ENCODE measurements at regions not wholly inside any gene's neighbourhood (a gene's known extent, or its start where the extent isn't known, plus 50 kb on each side); places are given as distances from the start of the nearest gene placed in this dataset.
"Not testable (repeated sequence)": the region's sequence is repeated elsewhere in the genome, so short reads cannot be mapped to it uniquely, and the experiment has no call there.

DNA sequence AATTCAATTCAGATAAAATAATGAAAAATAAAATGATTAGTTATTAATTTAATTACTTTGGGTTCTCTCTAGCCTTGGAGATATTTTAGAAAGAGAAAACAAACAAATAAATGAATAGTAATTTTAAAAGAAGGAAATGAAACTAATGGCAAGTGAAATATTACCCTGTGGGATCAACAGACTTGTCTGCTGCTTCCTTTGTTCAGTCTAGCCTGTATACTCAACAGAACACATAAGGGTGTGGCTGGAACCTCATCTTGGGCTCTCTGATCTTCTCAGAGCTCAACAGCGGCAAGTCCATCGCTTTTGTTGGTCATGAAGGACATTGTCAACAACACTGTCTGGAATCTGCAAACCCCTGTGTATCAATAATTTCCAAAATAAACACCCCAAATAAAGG, 904.9 kb downstream of the IPMK start:
- Mint-ChIP-seq H3K36me3 (ENCODE audit: low read depth) (no peaks in the 10 kb centered on the region), H3K4me3 (no peak overlapping the region), H3K27ac (no peak overlapping the region), H3K27me3 (no peaks in the 10 kb centered on the region), H3K9me3 (no peaks in the 10 kb centered on the region), H3K4me1 (ENCODE audit: low read depth) (no peaks in the 10 kb centered on the region)
- intact Hi-C loops (cut with micrococcal nuclease), result no loop called here

DNA sequence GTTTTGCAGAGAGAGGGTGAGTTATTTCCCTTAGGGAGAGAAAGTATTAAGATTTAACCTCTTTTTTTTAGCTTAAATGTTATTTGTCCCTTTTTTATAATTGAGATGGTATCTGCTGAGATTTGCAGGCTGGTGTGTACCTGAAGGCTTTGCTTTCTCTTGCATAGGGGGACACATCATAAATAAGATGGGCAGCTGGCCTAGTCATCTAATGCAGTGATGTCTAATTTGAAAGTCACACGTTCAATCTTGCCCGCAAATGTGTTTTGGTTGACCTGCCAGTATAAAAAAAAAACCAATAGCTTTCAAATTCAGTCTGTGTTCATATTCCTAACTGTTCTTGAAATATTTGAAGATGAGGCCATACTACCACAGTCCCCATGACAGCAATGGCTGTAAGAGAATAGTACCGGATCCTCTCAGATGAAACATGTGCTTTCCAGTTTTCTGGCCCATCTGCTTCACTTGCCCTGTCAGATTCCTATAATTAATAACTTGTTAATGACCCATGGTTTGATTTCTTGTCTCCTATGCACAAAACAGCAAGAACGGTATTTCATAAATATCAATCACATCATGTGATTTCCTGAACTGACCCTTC, 914.2 kb downstream of the IPMK start:
- H3K9me3 Mint-ChIP-seq, result no peaks in the 10 kb centered on the region
- no peaks in the 10 kb centered on the region for H3K27me3 Mint-ChIP-seq
- intact Hi-C loops (cut with micrococcal nuclease), result no loop called here
- no peaks in the 10 kb centered on the region for H3K4me1 Mint-ChIP-seq (ENCODE audit: low read depth)
- no peak overlapping the region for H3K27ac Mint-ChIP-seq
- no peaks in the 10 kb centered on the region for H3K36me3 Mint-ChIP-seq (ENCODE audit: low read depth)
- no peak overlapping the region for H3K4me3 Mint-ChIP-seq

DNA sequence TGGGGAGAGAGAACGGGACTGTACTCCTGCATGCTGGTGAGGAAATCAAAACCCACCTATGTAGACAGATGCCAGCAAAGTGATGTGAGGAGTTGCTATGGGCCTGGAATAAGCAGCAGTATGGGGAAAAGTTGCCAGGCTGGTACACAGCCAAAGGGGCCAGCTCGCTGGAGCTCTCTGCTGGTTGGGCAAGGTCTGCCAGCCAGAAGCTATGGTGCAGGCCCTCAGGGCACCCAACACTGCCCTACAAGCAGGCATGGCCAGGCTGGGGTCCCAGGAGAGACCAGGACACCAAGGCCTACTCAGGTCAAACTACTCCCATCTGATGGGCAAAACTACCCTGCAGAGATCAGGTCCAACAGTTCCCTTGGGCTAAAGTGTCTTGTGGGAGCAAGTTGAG, 916.6 kb downstream of the IPMK start:
- Mint-ChIP-seq H3K9me3 (no peaks in the 10 kb centered on the region), H3K4me1 (ENCODE audit: low read depth) (no peaks in the 10 kb centered on the region), H3K27ac (no peak overlapping the region), H3K36me3 (ENCODE audit: low read depth) (no peaks in the 10 kb centered on the region), H3K4me3 (no peak overlapping the region), H3K27me3 (no peaks in the 10 kb centered on the region)
- intact Hi-C loops (cut with micrococcal nuclease), result no loop called here

DNA sequence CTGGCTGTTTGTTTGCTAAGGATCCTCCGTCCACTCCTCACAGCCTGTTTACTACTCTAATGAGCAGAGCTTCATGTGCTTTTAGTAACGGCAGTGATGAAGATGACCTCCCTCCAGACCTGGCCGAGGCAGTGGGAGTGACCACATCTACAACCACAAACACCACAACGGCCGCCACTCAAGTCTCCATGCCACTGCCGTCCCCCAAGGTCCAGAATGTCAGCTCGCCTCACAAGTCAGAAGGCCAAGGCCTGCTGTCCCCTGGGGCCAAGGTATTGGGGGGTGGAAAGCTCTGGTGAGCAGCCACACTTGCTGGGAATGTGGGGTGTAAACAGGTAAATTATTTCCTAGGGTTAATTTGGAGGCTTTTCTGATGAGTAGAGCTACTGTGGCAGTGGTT, 926.4 kb downstream of the IPMK start:
- Mint-ChIP-seq H3K4me1 (ENCODE audit: low read depth) (no peaks in the 10 kb centered on the region), H3K4me3 (no peak overlapping the region), H3K27ac (no peak overlapping the region), H3K36me3 (ENCODE audit: low read depth) (no peaks in the 10 kb centered on the region), H3K9me3 (peaks cover 36% of the 10 kb centered on the region), H3K27me3 (no peaks in the 10 kb centered on the region)
- intact Hi-C loops (cut with micrococcal nuclease), result no loop called here

DNA sequence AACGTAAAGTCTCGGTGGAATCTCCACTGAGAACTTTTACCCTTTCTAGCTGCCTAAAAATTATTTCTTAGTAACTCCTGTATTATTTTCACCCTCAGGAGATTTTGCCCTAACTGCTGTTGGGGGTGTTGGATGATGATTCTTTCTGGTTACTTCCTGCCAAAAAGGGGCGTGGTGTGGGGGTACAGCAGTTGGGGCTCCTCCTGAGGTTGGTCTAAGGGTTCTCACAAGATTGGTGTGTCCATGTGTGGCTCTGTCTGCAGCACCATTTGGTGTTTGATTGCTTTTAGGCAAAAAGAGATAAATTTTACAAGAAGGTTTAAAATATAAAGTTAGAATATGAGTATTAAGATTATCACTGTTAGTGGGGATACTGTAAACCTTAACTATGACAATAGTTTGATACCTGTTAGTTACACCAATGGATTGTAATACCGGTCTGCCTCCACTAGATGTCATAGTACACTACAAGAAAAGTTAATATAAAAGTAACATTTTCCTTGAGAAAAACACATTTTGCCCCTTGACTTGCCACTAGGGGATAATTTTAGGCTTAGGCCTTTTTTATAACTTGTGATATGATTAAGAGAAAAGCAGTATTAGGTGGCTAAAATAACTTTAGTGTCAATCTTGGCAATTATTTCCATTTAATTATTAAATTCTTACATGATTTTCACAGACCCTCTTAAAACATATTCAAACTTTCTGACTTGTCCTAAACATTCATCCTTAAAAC, 928.7 kb downstream of the IPMK start:
- intact Hi-C loops (cut with micrococcal nuclease), result no loop called here
- Mint-ChIP-seq H3K4me1 (ENCODE audit: low read depth) (no peaks in the 10 kb centered on the region), H3K9me3 (peaks cover 18% of the 10 kb centered on the region)

DNA sequence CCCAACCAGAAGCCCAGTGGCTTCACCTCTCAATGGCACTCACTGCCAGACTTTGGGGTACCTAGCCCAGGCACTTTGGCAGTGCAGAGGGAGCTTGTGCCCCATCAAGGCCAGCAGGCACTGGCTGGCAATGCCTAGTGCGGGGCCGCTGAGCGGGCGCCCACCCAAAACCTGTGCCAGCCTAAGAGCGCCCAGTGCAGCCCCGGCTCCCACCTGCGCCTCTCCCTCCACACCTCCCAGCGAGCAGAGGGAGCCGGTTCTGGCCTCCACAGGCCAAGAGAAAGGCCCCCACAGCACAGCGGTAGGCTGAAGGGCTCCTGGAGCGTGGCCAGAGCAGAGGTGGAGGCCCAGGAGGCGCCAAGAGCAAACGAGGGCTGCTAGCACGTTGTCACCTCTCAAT, 930.8 kb downstream of the IPMK start:
- no peaks in the 10 kb centered on the region for H3K9me3 Mint-ChIP-seq
- H3K36me3 Mint-ChIP-seq (ENCODE audit: low read depth), result no peaks in the 10 kb centered on the region
- intact Hi-C loops (cut with micrococcal nuclease), result no loop called here
- H3K4me3 Mint-ChIP-seq, result no peak overlapping the region
- H3K4me1 Mint-ChIP-seq (ENCODE audit: low read depth), result no peaks in the 10 kb centered on the region
- H3K27me3 Mint-ChIP-seq, result no peaks in the 10 kb centered on the region
- no peak overlapping the region for H3K27ac Mint-ChIP-seq

More for the DNA sequence above, 928.7 kb downstream of the IPMK start:
- Mint-ChIP-seq H3K4me3 (no peak overlapping the region), H3K36me3 (ENCODE audit: low read depth) (no peaks in the 10 kb centered on the region), H3K27me3 (no peaks in the 10 kb centered on the region), H3K27ac (no peak overlapping the region)

DNA sequence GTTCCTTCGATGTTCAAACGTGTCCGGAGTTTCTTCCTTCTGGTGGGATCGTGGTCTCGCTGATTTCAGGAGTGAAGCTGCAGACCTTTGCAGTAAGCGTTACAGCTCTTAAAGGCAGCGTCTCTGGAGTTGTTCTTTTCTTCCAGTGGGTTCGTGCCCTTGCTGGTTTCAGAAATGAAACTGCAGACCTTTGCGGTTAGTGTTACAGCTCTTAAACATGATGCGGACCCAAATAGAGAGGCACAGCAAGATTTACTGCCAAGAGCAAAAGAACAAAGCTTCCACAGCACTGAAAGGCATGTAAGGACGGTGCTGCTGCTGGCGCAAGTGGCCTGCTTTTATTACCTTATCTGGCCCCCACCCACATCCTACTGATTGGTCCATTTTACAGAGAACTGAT, 931.4 kb downstream of the IPMK start:
- Mint-ChIP-seq H3K4me1 (ENCODE audit: low read depth) (no peaks in the 10 kb centered on the region), H3K36me3 (ENCODE audit: low read depth) (no peaks in the 10 kb centered on the region), H3K9me3 (no peaks in the 10 kb centered on the region), H3K27me3 (no peaks in the 10 kb centered on the region), H3K4me3 (no peak overlapping the region), H3K27ac (no peak overlapping the region)
- intact Hi-C loops (cut with micrococcal nuclease), result no loop called here

DNA sequence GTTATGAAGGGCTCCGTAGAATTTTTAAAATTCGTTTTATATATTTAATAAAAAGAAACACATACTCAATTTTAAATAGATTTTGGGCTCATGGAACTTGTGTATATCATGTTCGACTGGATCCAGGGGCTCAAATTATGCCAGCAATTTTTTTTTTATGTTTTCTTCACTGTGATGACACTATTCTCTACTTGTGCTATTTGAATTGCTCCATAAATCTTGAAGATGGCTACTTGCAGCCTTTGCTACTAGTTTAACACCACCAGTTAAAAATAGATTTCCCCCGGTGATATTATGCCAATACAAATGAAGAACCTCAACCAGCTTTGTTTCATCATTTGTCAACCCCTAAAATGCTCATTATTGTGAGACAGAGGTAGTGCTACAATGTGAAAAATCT, 933.2 kb downstream of the IPMK start:
- Mint-ChIP-seq H3K27me3 (no peaks in the 10 kb centered on the region), H3K4me3 (no peak overlapping the region), H3K9me3 (no peaks in the 10 kb centered on the region), H3K27ac (no peak overlapping the region), H3K36me3 (ENCODE audit: low read depth) (no peaks in the 10 kb centered on the region), H3K4me1 (ENCODE audit: low read depth) (no peaks in the 10 kb centered on the region)
- intact Hi-C loops (cut with micrococcal nuclease), result no loop called here

DNA sequence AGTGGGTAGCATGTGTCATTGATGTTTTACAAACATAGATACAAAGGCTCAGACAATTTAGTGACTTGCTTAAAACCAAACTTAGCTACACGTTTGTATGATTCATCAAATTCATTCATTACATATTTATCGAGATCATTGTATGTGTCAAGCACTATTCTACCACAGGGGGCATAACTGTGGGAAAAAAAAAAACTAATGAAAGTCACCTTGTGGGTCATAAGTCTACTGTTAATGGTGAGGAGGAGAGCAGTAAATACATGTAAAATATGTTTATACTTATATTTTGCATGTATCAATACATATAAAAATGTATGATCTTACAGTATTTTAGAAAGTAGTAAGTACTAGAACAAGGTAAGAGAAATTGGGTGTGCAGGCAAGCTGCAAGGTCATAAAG, 933.8 kb downstream of the IPMK start:
- Mint-ChIP-seq H3K4me3 (no peak overlapping the region), H3K4me1 (ENCODE audit: low read depth) (no peaks in the 10 kb centered on the region), H3K27me3 (no peaks in the 10 kb centered on the region), H3K27ac (no peak overlapping the region), H3K36me3 (ENCODE audit: low read depth) (no peaks in the 10 kb centered on the region), H3K9me3 (no peaks in the 10 kb centered on the region)
- intact Hi-C loops (cut with micrococcal nuclease), result no loop called here

DNA sequence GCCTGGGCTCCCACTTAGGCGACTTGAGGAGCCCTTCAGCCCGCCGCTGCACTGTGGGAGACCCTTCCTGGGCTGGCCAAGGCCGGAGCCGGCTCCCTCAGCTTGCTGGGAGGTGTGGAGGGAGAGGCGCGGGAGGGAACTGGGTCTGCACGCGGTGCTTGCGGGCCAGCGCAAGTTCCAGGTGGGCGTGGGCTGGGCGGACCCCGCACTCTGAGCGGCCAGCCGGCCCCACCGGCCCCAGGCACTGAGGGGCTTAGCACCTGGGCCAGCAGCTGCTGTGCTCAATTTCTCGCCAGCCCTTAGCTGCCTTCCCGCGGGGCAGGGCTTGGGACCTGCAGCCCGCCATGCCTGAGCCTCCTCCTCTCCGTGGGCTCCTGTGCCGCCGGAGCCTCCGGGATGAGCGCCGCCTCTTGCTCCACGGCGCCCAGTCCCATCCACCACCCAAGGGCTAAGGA, 946.3 kb downstream of the IPMK start:
- H3K9me3 Mint-ChIP-seq; H3K27me3 Mint-ChIP-seq; H3K36me3 Mint-ChIP-seq (ENCODE audit: low read depth); H3K4me3 Mint-ChIP-seq; intact Hi-C loops (cut with micrococcal nuclease); H3K27ac Mint-ChIP-seq; H3K4me1 Mint-ChIP-seq (ENCODE audit: low read depth): not testable (repeated sequence)

DNA sequence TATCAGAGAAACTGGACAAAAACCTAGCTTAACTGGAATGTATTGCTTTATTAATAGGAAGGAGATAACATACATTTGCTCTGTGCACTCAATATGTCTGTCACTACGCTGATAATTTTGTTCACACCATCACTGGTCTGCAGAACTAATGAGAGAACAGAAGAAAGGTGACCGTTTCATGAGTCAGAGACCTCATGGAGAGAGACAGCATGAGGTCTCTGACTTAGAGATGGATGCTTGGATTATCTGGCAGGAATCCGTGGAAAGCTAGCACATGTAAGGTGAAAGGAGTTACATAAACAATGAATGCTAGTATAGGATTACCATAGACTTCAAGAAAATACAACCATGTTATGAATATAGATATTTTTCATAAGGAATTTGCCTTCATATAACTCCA, 947.3 kb downstream of the IPMK start:
- Mint-ChIP-seq H3K4me3 (no peak overlapping the region), H3K4me1 (ENCODE audit: low read depth) (no peaks in the 10 kb centered on the region), H3K27ac (no peak overlapping the region), H3K27me3 (no peaks in the 10 kb centered on the region), H3K9me3 (no peaks in the 10 kb centered on the region), H3K36me3 (ENCODE audit: low read depth) (no peaks in the 10 kb centered on the region)
- intact Hi-C loops (cut with micrococcal nuclease), result no loop called here

DNA sequence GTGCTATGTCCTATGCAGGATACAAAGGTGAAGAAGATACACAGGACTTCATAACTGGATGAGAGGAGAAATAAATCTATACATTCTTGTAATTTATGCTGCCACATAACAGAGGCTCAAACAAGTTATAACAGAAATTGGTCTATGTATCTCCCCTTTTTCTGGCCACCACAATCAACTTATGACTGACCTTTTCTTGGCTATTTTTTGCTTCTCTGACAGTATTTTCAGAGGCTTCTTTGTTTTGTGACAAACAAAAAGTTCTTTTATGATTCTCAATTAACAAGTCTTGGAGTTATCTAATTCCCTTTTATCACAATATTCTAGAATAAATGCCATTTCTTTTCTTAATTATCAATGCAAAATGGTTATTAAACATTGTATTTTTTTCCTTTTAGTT, 953.0 kb upstream of the ZWINT start:
- H3K4me1 Mint-ChIP-seq (ENCODE audit: low read depth), result no peaks in the 10 kb centered on the region
- H3K27me3 Mint-ChIP-seq, result no peaks in the 10 kb centered on the region
- H3K36me3 Mint-ChIP-seq (ENCODE audit: low read depth), result no peaks in the 10 kb centered on the region
- no peaks in the 10 kb centered on the region for H3K9me3 Mint-ChIP-seq
- no peak overlapping the region for H3K27ac Mint-ChIP-seq
- intact Hi-C loops (cut with micrococcal nuclease), result no loop called here
- no peak overlapping the region for H3K4me3 Mint-ChIP-seq

DNA sequence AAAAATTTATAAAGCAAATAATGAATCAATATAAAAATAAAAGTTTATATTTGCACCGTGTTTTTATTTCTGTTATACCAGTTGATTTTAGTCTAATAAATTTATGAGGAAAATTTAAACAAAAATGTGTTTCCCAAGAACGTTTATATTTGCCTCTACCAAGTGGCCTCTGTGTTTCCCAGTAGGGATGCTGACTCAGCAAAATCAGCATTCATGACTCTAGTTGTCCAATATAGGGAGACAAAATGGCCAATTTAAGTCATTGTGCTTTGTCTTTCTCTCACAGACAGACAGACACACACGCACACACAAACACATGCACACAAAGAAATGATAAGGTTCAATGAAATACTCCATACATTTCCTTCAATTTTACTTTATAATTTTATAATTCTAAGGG, 942.5 kb upstream of the ZWINT start:
- no peaks in the 10 kb centered on the region for H3K4me1 Mint-ChIP-seq (ENCODE audit: low read depth)
- H3K36me3 Mint-ChIP-seq (ENCODE audit: low read depth), result no peaks in the 10 kb centered on the region
- no peaks in the 10 kb centered on the region for H3K9me3 Mint-ChIP-seq
- intact Hi-C loops (cut with micrococcal nuclease), result no loop called here
- H3K4me3 Mint-ChIP-seq, result no peak overlapping the region
- no peaks in the 10 kb centered on the region for H3K27me3 Mint-ChIP-seq
- H3K27ac Mint-ChIP-seq, result no peak overlapping the region

DNA sequence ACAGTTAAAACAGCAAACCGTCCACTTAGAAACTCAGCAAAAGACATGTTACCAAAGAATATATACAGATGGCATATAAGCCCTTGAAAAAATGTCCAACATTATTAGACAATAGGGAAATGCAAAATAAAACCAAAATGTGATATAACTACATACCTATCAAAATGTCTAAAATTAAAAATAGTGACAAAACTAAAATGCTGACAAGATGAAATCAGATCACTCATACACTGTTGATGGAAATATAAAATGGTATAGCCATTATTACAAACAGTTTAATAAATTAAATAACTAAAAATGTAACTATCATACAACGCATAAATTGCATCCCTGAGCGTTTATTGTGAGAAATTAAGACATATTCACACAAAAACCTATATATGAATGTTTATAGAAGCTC, 939.7 kb upstream of the ZWINT start:
- intact Hi-C loops (cut with micrococcal nuclease), result no loop called here
- no peak overlapping the region for H3K27ac Mint-ChIP-seq
- no peak overlapping the region for H3K4me3 Mint-ChIP-seq
- no peaks in the 10 kb centered on the region for H3K27me3 Mint-ChIP-seq
- no peaks in the 10 kb centered on the region for H3K4me1 Mint-ChIP-seq (ENCODE audit: low read depth)
- H3K9me3 Mint-ChIP-seq, result no peaks in the 10 kb centered on the region
- no peaks in the 10 kb centered on the region for H3K36me3 Mint-ChIP-seq (ENCODE audit: low read depth)

DNA sequence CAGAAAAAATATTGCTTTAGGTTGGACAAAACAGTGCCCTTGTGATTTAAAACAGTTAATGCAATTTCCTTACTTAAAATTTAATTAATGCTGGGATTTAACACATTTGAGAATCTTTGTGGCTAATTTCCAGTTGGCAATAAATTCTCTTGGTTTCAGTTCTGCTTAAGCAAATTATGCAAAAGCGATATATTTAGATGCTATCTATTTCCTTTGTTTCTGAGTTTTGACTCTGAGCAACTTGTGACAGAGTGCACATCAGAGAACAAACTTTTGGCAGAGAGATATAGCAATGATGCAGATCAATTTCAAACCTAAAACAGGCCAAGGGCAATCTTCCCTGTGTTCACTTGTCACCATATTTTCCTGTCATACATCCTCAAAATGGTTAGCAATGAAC, 933.6 kb upstream of the ZWINT start:
- Mint-ChIP-seq H3K4me1 (ENCODE audit: low read depth) (no peaks in the 10 kb centered on the region), H3K9me3 (no peaks in the 10 kb centered on the region), H3K36me3 (ENCODE audit: low read depth) (no peaks in the 10 kb centered on the region), H3K27me3 (no peaks in the 10 kb centered on the region), H3K4me3 (no peak overlapping the region), H3K27ac (no peak overlapping the region)
- intact Hi-C loops (cut with micrococcal nuclease), result no loop called here

Measured in dendritic cell treated with granulocyte-macrophage colony-stimulating factor and Interleukin-4, amounts not matched to agents 40 ng/mL and 50 ng/mL, for 4 days (primary cell).